IPS-15b (cell line): ENCODE measurements at regions not wholly inside any gene's neighbourhood (a gene's known extent, or its start where the extent isn't known, plus 50 kb on each side); places are given as distances from the start of the nearest gene placed in this dataset.

Experiments used
- H3K27me3 ChIP-seq: one replicate; pipeline ENCODE4 v1.6.1; 2013; ENCODE audit warnings: low read length; ENCODE audit not compliant: control insufficient read depth, insufficient read depth
- H3K36me3 ChIP-seq: one replicate; pipeline ENCODE4 v1.6.1; 2013; ENCODE audit warnings: low read length; ENCODE audit not compliant: control insufficient read depth, insufficient read depth
- H3K4me1 ChIP-seq: one replicate; pipeline ENCODE4 v1.6.1; 2013; ENCODE audit warnings: mild to moderate bottlenecking, low read length; ENCODE audit not compliant: control insufficient read depth, insufficient read depth
- H3K4me3 ChIP-seq: one replicate; pipeline ENCODE4 v1.5.1; 2013; ENCODE audit warnings: low read depth, low read length
- H3K9ac ChIP-seq: one replicate; pipeline ENCODE4 v1.6.1; 2013; ENCODE audit warnings: low read depth, mild to moderate bottlenecking, low read length
- H3K9me3 ChIP-seq: one replicate; pipeline ENCODE4 v1.6.1; 2013; ENCODE audit warnings: mild to moderate bottlenecking, low read length; ENCODE audit not compliant: control insufficient read depth, insufficient read depth

DNA sequence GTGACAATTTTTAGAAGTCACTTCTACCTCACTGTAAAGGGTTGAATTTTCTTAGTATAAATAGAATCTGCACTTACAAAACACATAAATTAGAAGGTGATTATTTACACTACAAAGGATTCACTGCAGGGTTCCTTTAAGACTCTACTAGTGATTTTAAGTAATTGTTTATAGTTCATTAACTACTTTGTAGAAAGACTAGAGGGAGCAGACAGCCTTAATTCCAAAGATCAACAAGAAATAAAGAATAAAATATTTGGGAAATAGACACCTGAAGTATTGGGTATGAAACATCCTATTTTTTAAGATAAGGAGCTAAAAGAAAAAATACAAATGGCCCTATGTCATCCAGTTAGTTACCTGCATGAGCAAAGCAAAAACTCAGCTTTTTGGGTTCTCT is 360.5 kb upstream of the ALCAM start:
- no peak overlapping the region for H3K4me3 ChIP-seq
- H3K9me3 ChIP-seq, result no peaks in the 10 kb centered on the region
- no peaks in the 10 kb centered on the region for H3K27me3 ChIP-seq
- H3K4me1 ChIP-seq, result peaks cover 8% of the 10 kb centered on the region
- no peak overlapping the region for H3K9ac ChIP-seq
- no peaks in the 10 kb centered on the region for H3K36me3 ChIP-seq

DNA sequence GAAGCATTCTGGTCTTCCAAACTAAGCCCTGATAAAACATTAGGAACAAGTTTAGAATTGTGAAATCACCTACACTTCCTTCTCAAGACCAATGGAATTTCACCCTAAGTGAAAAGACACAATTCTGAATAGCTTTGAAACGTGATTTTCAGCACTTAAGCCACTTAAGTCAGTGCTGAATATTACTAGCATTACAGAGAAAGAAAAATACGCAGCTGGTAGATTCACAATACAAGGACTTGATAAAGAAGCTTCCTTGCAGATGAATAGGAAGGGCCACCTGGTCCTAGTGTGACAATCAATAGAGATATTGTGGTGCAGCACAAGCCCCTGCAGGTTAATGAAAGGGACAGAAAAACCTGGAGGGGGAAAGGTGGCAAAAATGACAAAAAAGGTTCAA is 353.1 kb upstream of the ALCAM start:
- H3K36me3 ChIP-seq, result no peaks in the 10 kb centered on the region
- peaks cover 13% of the 10 kb centered on the region for H3K4me1 ChIP-seq
- no peak overlapping the region for H3K4me3 ChIP-seq
- no peak overlapping the region for H3K9ac ChIP-seq
- H3K27me3 ChIP-seq, result no peaks in the 10 kb centered on the region
- no peaks in the 10 kb centered on the region for H3K9me3 ChIP-seq

DNA sequence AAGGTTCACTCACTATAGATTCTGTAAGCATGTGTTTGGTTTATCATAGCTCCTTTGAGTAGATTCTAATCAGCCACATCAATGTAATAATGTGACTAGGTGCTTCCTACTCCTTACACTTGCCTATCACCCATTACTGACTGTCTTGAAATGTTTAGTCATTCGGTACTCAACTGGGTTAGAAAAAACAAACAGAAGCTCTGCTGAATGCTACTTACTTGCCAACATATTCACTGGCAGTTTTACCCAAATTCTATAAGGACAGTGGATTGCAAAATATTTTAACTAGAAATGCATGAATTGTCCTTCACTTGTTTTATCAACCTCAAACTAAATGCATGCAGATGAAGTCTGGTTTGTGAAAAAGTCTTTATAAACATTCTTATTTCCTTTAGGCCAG is 352.1 kb upstream of the ALCAM start:
- Histone ChIP-seq H3K4me3 (no peak overlapping the region), H3K4me1 (peaks cover 13% of the 10 kb centered on the region)

DNA sequence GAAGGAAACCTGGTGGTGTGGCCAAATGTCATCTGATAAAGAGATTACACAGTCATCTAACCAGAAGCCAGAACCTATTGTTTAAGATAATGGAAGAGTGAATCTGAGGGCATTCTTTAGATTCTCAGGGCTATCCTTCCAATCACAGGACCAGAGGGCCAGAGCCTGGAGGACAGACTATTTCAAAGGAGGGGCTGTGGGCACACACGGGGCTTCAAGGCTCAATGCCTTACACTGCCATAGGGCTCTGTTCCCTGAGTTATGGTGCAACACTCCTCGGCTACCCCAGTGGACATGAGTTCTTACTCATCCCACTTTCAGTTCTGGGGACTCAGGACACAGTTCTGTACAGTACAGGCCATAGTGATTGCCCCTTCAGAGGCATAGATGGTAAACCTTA is 343.9 kb upstream of the ALCAM start:
- Histone ChIP-seq H3K4me1 (no peaks in the 10 kb centered on the region), H3K9ac (no peak overlapping the region), H3K36me3 (no peaks in the 10 kb centered on the region), H3K27me3 (no peaks in the 10 kb centered on the region), H3K9me3 (no peaks in the 10 kb centered on the region), H3K4me3 (no peak overlapping the region)

More for the DNA sequence above, 352.1 kb upstream of the ALCAM start:
- no peaks in the 10 kb centered on the region for H3K9me3 ChIP-seq
- no peaks in the 10 kb centered on the region for H3K36me3 ChIP-seq
- H3K9ac ChIP-seq, result no peak overlapping the region
- no peaks in the 10 kb centered on the region for H3K27me3 ChIP-seq

DNA sequence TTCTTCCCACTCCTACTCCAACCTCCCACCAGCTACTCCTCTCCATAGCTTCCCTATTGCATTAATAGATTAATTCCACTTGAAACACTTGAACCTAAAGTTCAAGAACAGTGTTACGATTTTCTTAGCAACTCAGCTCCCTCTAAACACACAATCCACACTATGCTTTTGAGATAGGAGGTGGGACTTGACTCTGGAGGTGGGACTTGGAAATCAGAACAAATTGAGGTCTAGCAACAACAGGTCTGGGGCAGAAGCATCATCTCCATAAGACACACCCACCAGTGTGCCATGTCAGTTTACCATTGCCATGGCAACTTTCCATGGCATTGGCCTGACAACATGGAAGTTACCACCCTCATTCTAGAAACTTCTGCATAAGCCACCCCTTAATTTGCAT is 336.5 kb upstream of the ALCAM start:
- H3K4me1 ChIP-seq, result no peaks in the 10 kb centered on the region
- H3K36me3 ChIP-seq, result no peaks in the 10 kb centered on the region
- H3K9me3 ChIP-seq, result no peaks in the 10 kb centered on the region
- no peak overlapping the region for H3K9ac ChIP-seq
- H3K27me3 ChIP-seq, result no peaks in the 10 kb centered on the region
- H3K4me3 ChIP-seq, result no peak overlapping the region

DNA sequence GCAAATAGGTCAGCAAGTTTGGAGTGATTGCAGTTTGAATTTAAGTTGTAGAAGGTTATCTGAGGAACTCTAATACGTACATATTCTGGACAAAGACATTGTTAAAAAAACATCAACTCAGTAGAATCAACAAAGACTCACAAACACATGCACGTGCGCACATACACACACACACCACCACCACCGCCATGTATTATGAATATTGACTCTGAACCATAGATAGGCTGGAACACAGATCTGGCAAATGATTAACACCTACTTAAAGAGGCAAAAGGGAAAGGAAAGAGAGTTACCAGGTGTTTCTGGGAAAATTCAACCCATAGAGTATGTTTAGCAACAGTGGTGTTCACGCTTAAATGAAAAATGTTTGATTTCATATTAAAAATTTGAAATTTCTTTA is 334.2 kb upstream of the ALCAM start:
- Histone ChIP-seq H3K27me3 (no peaks in the 10 kb centered on the region), H3K4me1 (no peaks in the 10 kb centered on the region), H3K9ac (no peak overlapping the region), H3K36me3 (no peaks in the 10 kb centered on the region), H3K9me3 (no peaks in the 10 kb centered on the region), H3K4me3 (no peak overlapping the region)

DNA sequence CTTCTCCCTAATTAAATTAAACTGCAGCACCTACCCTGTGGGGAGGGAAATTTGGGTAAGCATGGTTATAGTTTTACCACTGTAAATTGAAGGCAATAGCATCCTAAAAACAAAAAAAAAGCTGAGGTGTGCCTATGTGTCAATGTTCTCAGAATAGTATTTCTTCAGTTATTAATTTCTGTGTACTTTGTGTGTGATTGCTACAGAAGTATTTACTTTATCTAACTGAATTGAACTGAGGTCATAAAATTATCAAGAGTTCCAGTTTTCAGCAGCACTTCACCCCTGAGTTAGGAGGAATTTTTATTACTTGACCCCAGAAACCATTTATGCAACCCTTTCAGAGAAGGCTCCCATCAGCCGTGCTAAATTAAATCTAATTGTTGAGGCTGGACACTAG is 333.6 kb upstream of the ALCAM start:
- Histone ChIP-seq H3K4me3 (no peak overlapping the region), H3K36me3 (no peaks in the 10 kb centered on the region), H3K9ac (no peak overlapping the region), H3K4me1 (no peaks in the 10 kb centered on the region), H3K9me3 (no peaks in the 10 kb centered on the region), H3K27me3 (no peaks in the 10 kb centered on the region)

DNA sequence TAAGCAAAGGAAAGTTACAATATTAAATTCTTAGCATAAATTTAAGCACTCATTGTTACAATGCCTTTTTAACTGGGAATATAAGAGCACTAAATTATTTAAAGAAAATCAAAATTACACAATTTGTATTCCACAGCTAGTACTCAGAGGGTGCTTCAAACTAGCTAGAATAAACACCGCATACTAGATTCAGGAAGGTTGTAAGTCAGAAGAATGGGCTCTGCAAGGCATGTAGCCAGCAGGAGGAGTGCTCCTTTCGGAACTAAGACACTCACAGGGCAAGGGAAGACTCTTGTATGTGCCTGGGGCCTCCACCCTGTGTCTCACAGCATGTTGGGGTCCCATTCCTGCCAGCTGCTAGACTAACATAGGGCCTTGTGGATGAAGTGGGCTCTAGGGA is 327.7 kb upstream of the ALCAM start:
- H3K27me3 ChIP-seq, result no peaks in the 10 kb centered on the region
- no peaks in the 10 kb centered on the region for H3K9me3 ChIP-seq
- no peaks in the 10 kb centered on the region for H3K4me1 ChIP-seq
- H3K36me3 ChIP-seq, result no peaks in the 10 kb centered on the region
- no peak overlapping the region for H3K4me3 ChIP-seq
- no peak overlapping the region for H3K9ac ChIP-seq

DNA sequence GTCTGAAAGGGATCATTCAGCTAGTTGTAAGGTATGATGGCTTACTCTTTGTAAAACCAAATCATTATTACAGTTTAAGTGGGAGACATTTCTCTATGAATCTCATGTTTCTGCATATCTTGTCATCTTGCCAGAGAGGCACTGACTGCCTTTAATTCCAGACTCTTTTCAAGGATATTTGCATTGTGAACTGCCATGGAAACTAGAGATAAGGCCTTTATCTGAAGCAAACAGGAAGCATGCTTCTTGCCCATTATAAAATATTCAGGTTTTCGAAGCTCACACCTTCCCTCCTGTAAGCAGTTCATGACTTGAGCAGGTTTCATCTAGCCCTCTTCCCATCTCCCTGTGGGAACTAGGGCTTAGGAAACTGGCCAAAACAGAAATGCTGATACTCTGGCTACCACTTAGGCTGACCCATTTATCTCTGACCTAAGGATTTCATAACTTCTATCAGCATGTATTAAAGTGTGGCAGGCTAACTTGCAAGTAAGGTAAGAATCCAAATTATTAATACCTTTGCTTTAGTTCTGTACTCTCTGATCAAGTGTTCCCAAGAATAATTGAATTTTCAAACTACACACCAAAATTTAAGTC is 326.6 kb upstream of the ALCAM start:
- H3K9ac ChIP-seq, result no peak overlapping the region
- no peaks in the 10 kb centered on the region for H3K4me1 ChIP-seq
- H3K4me3 ChIP-seq, result no peak overlapping the region
- H3K27me3 ChIP-seq, result no peaks in the 10 kb centered on the region
- no peaks in the 10 kb centered on the region for H3K36me3 ChIP-seq
- H3K9me3 ChIP-seq, result no peaks in the 10 kb centered on the region

DNA sequence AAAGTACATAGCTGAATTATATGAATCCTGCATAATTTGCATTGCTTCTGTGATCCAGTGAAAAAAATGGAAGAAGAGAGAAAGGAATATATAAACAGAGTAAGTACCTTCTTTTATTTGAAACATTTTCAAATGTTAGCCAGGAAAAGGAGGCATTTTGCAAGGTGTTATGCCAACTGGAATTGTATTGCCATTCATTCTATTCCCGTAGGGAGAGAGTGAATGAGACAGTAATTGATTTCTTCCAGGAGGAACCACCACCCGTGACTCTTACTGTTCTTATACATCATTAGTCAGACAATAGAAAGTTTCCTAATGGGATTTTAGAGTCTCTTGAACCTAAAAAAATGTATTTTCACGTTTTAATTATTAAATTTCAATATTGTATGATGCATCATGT is 324.1 kb upstream of the ALCAM start:
- H3K27me3 ChIP-seq, result no peaks in the 10 kb centered on the region
- H3K36me3 ChIP-seq, result no peaks in the 10 kb centered on the region
- no peaks in the 10 kb centered on the region for H3K9me3 ChIP-seq
- H3K4me3 ChIP-seq, result no peak overlapping the region
- H3K9ac ChIP-seq, result no peak overlapping the region
- no peaks in the 10 kb centered on the region for H3K4me1 ChIP-seq

DNA sequence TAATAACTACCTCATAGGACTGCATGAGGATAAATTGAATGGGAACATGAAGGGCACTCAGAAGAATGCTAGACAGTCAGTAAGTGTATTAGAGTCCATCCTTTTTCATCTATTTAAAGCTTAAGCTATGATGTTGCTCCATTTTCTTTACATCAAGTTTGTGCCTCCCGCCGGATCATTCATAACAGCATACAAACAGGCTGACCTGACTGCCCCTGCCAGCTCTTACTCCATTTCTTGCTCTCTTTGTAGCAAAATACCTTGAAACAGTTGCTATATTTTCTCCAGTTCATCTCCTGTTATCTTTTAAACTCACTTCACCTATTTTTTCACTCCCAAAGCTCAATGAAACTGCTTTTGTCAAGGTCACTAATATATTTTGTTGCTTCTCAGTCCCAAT is 315.6 kb upstream of the ALCAM start:
- Histone ChIP-seq H3K9ac (no peak overlapping the region), H3K4me1 (no peaks in the 10 kb centered on the region), H3K36me3 (no peaks in the 10 kb centered on the region), H3K27me3 (no peaks in the 10 kb centered on the region), H3K9me3 (no peaks in the 10 kb centered on the region), H3K4me3 (no peak overlapping the region)

DNA sequence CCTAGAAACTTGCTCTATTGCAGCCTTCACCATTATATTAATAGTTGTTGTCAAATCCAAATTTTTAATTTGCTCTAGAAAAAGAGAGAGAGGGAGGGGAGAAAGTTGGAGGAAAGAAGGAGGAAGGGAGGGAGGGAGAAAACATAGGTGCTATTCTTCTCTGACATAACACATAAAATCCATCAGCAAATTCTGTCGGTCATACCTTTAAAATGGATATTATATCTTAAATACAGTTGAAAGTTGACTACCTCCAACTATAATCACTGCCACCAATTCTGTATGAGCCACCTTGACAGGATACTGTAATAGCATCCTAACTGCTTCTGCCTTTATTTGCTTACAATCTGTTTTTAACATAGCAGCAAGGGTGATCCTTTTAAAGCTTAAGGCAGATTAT is 314.7 kb upstream of the ALCAM start:
- Histone ChIP-seq H3K27me3 (no peaks in the 10 kb centered on the region), H3K4me1 (no peaks in the 10 kb centered on the region), H3K9ac (no peak overlapping the region), H3K4me3 (no peak overlapping the region), H3K36me3 (no peaks in the 10 kb centered on the region), H3K9me3 (no peaks in the 10 kb centered on the region)

DNA sequence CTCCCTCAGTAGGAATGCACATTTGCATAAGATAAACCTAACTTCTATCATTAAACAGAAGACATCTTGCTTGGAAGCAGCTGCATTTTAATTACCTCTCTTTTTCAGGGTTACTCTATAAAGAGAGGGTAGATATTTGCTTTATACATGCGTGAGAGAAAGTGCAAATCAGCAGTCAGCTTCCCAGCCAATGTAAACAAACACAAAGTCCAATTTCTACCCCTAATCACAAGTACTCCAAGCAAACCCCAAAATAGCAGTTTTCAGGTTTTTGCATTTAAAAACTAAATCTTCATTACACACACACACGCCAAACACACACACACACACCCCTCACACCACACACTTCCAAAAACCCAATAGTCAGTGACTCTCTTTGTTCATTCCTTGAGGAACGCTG is 303.9 kb upstream of the ALCAM start:
- H3K4me3 ChIP-seq, result no peak overlapping the region
- H3K4me1 ChIP-seq, result no peaks in the 10 kb centered on the region
- H3K36me3 ChIP-seq, result no peaks in the 10 kb centered on the region
- H3K9me3 ChIP-seq, result no peaks in the 10 kb centered on the region
- no peak overlapping the region for H3K9ac ChIP-seq
- no peaks in the 10 kb centered on the region for H3K27me3 ChIP-seq
